Anterior cingulate cortex (tissue), 58 donors: ENCODE measurements at regions not wholly inside any gene's neighbourhood (a gene's known extent, or its start where the extent isn't known, plus 50 kb on each side); places are given as distances from the start of the nearest gene placed in this dataset.
"Not testable (repeated sequence)": the region's sequence is repeated elsewhere in the genome, so short reads cannot be mapped to it uniquely, and the experiment has no call there.

ENCODE experiments used
- DNase-seq, 58 donors: peaks; one replicate each; lab custom pipeline; 2025; lab: John Stamatoyannopoulos, UW

DNA sequence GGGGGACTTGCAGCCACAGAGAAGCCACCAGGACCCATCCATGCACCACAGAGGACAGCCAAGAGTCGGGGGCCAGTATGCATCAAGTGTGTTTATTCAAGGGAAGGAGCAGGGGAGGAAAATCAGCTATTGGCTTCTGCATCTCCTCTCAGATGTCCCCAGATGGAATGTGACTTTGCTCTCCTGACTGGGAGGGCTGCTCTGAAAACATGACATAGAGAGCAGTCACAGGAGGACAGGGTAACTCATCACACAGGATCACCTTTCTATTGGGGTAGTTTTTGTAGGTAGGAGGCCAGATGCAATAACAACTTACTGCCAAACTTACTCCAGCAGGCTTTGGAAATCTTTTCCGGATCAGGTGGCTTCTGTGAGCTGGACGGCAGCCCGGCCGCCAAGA, 121.0 kb upstream of the OPCML start:
- no peak for DNase-seq

DNA sequence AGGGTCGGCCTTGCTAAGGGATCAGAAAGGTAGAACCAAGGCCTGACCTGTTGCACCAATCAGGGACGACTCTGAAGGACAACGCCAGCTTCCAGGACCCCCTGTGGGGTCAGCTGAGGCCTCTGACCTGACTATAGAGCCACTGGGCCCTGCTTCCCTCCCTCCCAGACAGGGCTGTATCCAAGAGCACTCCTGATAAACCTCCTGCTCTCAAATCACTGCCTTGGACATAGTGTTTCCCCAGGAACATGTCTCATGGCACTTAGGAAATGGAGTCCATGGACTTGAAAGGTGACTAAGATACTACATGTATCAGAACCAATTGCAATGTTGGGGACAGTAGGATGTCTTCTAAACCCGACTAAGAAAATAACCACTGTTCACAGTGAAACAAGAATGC, 117.8 kb upstream of the OPCML start:
- DNase-seq, result no peak

DNA sequence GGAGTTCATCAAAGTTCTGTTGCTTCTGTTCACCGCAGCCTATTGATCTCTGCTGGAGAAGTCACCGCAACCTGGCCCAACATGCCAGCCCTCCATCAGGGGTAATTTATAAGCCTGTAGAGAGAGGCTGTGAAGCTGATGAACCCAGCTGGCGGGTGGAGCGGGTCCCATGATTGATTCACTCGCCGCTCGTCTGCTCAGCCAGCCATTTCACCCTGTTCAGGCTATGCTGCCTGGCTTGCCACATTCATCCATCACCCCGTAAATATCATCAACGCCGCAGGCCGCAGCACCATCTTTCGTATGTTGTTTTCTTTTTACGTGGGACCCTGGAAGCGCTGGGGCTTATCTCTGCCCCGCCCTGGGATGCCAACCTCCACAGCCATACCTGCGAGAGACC, 116.7 kb upstream of the OPCML start:
- no peak for DNase-seq

DNA sequence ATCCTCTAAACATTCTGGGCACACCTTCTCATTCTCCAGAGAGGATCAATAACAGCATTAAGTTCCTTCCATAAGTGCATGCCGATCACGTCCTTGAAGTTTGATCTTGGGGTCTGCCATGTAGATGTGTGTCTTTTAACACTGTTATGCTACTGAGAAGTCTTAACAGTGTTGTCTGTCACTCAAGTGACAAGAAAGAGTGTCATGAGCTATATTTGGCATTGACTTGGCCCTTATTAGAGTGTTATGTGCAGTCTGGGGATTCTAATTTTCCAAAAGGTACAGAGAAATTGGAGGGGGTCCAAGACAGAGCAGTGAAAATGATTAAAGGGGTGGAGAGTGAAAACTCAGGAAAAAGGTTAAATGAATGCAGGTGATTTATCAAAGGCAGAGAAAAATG, 107.1 kb upstream of the OPCML start:
- DNase-seq, result no peak

DNA sequence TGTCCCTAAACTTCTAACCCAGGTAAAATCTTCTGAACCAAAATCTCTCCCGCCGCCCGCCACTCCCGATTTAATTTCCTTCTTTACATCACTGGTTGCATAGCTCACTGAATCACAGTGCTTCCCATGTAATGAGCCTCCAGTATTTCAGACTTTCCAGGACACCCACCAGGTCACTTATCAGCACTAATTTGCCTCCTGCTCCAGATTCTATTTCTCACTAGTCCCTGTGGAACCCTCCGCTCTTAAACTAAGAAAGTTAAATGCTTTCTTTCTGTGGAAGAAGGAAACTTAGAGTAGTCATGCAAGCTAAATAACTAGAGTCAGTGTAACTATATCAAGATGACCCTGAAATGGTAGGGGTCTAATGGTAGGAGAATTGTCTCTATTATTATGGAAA, 106.6 kb upstream of the OPCML start:
- DNase-seq, result no peak

DNA sequence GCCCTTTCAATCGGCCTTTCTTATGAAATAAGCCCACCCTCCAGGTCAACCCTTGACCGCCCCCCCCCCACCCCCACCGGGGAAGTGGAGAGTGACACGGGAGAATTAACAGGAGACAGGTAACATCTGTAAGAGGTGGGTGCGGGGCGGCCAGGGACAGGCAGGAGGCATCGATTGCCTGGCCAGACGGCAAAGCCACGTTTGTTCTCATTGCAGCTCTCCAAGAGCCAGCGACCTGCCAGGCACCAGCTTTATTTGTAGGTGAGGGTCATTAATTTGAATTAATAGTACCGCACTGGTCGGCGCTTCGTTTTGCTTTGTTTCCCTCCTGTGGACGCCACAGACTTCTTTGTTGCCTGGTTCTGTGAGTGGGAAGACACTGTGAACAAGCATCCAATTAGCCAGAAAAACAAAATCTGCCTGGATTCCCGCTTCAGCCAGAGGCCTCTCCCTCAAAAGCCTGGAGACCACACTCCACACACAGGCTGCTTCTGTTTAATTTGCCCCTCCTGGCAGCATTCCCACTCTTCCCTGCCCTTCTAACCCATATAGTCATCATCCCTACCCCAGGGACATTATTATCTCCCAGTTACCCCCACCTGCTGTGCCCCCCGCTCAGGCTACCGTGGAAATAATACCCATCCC, 104.5 kb upstream of the OPCML start:
- DNase-seq, result no peak

DNA sequence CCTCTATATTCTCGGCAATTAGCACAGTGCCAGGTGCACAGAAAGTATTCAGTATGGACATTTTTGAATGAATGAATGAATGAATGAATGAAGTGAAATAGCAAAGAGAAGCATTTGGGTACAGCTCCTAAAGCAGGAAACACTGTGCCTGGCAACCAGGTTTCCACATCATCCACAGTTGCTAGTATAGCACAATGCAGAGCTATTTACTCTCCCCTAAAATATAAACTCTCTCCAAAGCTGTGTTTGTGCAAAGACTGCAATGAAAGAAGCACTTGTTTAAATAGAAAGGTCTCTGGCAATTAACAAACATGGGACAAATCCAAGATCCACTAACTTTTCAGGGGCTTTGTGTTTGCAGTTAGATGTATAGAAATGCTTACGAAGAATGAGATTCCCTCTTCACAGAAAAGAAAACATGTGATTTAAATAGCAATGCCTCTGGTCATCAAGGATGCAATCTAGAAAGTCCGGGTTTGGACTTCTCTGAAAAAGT, 103.0 kb upstream of the OPCML start:
- DNase-seq, result no peak

DNA sequence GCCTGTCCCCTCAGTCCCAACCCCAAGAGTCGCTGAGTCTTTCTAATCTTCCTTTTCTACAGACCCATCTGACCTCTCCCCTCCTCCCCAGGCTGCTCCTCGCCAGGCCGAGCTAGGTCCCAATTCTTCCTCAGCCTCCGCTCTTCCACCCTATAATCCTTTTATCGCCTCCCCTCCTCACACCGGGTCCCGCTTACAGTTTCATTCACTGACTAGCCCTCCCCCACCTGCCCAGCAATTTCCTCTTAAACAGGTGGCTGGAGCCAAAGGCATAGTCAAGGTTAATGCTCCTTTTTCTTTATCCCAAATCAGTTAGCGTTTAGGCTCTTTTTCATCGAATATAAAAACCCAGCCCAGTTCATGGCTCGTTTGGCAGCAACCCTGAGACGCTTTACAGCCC, 96.1 kb upstream of the OPCML start:
- not testable (repeated sequence) for DNase-seq

DNA sequence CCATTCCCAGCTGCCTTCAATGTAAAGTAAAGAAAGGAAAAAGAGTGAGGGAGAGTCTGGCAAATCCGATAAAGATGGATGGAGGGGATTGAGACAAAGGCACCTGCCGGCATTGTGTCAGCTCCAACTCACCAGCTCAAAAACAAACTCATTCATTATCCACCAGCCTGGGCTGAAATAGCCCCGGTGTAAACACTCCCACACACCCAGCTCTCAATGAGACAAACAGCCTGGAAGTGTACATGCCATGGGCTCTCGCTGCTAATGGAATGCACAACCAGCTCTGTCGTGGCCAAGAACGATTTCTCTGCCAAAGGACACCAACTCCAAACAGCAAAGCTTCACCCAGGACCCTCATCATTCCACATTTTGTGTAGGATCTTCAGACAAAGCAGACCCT, 89.3 kb upstream of the OPCML start:
- DNase-seq, result no peak

DNA sequence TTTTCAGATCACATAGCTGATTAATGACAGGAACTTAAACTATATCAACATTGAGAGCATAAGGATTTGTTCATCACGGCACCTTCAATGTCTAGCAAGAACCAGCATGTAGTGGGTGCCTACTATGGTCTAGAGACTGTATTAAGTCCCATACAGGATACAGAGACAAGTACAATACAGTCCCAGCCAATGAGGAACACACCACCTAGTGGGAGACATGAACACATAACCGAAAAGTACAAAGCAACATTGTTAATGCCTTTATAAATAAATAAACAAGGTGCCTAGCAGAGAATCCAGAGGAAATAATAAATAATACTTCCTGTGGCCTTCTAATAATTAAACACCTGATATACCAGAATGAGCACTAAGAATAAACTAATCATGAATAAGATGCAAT, 87.7 kb upstream of the OPCML start:
- DNase-seq, result no peak

DNA sequence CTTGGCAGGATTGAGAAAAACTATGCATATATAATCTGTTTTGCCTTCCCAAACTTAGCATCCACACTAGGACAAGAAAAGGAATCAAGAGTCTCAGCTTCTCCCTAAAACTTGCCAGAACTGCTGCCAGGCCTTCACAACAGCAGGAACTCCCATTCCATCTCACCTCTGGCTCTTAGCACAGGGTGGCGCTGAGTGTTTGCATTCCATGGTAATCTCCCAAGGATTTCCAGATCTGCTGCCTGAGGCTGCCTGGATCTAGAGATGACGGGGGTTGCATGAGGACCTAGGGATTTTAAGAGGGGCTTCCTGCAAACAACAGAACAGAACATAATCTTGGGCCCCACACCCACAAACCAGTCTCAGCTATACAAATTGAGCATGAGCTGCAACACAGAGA, 87.1 kb upstream of the OPCML start:
- peak in 1 of 58 donors; percentile 49 for DNase-seq

DNA sequence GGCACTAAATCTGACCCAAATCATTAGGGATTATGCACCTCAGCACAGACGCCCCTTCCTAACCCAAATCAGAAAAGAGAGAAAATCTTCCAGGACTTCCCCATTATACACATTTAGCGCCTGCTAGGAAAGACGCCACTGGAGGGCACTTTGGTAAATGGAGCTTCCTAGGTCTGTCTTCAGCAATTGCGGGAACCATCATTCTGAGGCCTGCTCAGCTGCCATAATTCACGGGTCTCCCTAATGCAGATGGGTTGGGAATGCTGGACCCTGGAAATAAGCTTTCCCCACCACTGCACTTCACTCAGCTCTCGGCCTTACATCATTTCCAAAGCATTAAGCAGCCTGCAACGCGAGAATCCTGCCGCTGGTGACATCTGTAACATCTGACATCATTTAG, 86.2 kb upstream of the OPCML start:
- DNase-seq, result no peak

DNA sequence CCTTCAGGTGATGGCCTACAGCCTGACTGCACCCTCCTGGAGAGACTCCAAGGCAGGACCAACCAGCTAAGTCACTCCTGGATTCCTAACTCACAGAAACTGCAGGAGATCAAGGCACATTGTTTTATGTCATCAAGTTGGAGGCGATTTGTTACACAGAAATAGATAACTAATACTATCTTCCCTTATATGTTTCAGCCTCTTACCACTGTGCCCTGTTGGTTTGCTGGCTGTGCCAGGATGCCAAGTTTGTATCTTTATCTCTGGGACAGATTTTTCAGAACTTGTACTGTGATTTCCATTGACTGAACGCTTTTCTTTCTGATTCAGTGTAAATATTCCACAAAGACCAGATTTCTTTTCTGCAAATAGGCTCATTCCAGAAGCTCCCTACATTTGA, 76.2 kb upstream of the OPCML start:
- no peak for DNase-seq

DNA sequence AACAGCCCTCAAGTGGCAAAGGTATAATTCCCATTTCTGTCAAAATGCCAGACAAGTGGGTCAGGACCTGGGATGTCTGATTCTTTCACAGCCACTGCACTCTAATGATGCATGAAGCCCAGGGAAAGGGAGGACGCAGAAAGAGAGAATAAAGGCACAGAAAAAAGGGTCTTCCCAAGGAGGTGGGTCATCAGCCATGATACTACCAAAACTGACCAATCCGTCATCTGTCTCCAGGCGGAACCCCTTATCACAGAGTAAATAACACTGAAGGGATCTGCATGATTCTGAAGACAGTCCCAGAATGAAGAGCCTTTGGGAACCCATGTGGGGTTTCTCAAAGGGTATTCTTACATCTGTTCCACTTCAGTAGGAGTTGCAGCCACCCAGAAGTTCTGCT, 73.8 kb upstream of the OPCML start:
- DNase-seq, result no peak

DNA sequence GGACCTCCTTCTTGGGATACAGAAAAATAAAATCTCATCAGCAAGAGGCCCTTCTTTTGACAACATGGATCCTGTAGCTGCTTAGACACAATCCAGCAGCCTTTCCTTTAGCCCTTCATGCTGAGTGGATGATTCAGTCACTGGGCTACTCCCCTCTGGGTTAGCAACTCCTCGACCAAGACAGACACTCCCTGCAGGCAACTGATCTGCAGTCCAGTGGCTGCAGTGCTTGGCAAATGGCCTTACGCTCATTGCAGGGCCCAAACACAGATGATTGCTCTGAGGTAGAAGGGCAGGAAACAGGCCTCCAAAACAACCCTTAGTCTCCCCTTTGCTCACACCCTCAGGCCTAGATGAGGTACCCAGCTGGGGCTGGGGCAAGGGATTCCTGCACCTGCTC, 73.2 kb upstream of the OPCML start:
- DNase-seq, result no peak

DNA sequence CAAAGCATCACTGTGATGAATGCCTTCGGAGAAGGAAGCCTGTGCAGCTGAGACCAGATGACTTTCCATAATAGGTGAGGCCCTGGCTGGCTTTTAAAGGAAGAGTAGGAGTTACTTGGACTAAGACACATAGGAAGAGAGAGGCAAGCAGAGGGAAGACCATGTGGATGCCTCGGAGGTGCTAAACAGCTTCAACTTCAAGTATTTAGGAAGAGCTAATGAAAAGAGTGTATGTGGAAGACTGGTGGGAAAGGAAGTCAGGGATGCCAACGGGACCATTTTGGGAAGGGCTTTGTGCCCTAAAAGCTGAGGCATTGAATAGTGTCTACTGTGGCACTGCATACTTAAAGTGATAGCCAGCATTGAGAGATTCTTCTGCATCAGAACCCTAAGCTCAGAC, 69.3 kb upstream of the OPCML start:
- peak in 6 of 58 donors; percentile 10 to 40 (median 12) for DNase-seq

DNA sequence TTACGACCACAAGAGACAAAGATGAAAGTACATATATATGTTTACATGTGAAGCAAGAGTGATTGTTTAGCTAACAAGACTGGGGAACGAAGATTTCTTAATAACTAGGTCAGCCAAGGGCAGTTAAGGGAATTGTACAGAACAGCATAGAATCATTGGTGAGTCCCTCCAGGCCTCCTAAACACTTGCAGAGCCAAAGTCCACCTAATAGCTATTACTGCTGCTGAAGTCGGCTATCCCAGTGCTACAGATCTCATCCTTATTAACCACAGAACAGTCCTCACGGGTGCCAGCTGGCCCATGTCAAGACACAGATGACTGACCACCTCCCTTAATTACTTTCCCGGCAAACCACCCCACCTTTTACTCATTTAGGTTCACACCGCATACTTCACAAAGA, 68.5 kb upstream of the OPCML start:
- DNase-seq, result no peak

DNA sequence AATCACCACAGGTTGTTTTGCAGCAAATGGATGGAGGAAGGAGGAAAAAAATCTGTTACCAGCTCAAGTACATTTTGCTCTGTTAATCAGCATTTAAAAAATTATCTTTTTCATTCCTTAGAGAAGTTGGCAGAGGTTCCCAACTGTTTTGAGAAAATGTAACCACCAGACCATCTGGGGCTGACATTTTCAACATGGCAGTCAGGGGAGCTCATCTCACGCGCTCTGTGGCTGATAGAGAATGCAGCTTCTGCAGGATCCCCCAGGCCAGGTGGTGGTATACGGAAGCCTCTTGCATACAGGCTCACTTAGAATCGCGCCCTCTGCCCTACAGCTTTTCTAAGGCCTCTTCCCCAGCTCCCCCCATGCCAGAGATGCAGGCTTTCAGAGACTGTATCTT, 68.0 kb upstream of the OPCML start:
- DNase-seq, result peak in 2 of 58 donors; percentile 12 to 29

DNA sequence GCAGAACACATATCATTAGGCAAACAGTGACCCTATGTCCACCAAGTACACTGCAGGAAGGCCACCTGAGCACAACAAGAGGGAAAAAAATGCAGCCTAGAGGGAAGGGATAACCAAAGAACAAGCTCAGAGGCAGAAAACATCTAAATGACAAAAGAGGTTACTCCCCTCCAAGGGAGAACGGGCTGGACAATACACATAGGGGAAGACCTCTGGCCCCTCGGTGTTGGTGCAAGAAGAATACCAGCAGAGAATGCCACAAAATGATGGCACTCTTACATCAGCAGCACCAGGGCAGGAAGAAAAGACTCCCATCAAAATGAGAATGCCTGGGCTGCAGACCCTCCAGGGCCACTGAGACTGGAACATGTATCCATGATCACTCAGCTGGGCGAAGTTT, 66.6 kb upstream of the OPCML start:
- DNase-seq, result no peak

DNA sequence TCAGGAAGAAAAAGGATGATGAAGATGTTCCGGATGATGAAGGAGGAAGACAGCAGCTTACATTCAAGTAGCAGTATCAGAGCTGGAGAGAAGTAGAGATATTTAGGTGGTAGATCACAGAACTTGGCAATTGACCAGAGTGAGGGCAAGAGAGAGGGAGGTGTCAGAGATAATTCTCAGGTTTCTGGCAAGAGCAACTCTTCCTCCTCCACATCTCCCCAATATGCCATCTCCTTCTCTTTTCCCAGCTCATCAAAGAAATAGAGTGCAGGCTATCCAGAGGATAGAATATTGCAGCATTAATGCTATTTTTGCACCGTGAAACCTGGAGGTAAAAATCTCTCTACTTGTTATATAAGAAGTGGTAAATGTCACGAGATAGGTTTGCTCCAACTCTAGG, 64.9 kb upstream of the OPCML start:
- DNase-seq, result no peak

DNA sequence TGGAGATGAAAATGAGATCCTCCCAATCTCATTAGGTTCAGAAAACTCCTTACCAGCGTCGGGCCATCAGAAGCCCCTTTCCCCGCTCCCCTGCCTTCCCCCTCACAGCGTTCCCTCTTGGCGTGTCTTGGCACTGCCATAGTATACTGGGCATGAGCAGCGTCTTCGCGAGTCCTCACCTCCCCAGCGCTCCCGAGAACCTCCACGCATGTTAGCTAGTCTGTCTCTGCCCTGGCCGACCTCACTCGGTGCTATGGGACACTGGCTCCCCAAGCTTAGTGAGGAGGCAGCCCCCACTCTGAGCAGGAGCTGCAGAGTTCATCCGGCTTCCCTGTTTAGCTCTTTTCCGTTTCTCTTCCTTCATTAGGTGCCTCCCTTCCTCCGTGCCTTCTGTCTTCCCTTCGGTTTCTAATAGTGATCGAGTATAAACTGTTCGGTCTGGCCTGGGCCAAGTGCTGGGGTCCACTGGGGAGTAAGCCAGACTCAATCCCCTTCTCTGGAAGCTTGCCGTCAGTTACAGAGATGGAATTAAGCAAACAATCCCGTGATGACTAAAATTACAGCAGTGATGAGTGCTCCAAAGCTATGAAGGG, 63.8 kb upstream of the OPCML start:
- DNase-seq, result no peak

DNA sequence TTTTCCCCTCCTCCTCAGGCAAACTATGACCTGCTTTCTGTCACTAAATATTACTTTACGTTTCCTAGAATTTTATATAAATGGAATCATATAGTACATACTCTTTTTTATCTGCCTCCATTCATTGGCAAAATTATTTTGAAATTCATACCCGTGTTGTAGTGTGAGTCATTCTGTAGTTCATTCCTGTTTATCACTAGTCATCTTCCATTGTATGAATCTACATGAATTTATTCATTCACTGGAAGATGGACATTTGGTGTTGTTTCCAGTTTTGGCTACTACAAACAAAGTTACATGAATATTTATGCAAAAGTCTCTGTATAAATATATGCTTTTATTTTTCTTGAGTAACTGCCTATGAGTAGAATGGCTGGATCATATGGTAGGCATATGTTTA, 60.7 kb upstream of the OPCML start:
- no peak for DNase-seq
